Erythroblast (primary cell): ENCODE measurements at regions not wholly inside any gene's neighbourhood (a gene's known extent, or its start where the extent isn't known, plus 50 kb on each side); places are given as distances from the start of the nearest gene placed in this dataset.

Experiments
- DNase-seq, 2 experiments: peaks; one replicate each; lab custom pipeline; 2025; lab: John Stamatoyannopoulos, UW
- GATA1 ChIP-seq: IDR thresholded peaks from 2 replicates; pipeline ENCODE4 v1.6.1; 2011; ENCODE audit warnings: low read depth, mild to moderate bottlenecking, control low read depth, low read length, moderate library complexity
- POLR2A ChIP-seq: IDR thresholded peaks from 2 replicates; pipeline ENCODE4 v1.6.1; 2011; ENCODE audit warnings: mild to moderate bottlenecking, low read length

- DNase-seq = no peak
- TF ChIP-seq GATA1 (no peak), POLR2A (no peak)
These were observed 978.5 kb downstream of the TBC1D32 start for GRCh38 chr6:120355822-120356221.

GRCh38 chr6:120354452-120355098, 979.7 kb downstream of the TBC1D32 start:
- TF ChIP-seq POLR2A = no peak
- no peak for TF ChIP-seq GATA1
- DNase-seq = no peak

GRCh38 chr6:120352491-120352890, 981.8 kb downstream of the TBC1D32 start:
- no peak for TF ChIP-seq GATA1
- TF ChIP-seq POLR2A = no peak
- no peak for DNase-seq

GRCh38 chr6:120348926-120349325, 985.4 kb downstream of the TBC1D32 start:
- DNase-seq = no peak
- no peak for TF ChIP-seq GATA1
- TF ChIP-seq POLR2A = no peak

GRCh38 chr6:120328521-120328920, 979.0 kb upstream of the MAN1A1 start:
- TF ChIP-seq GATA1 (no peak), POLR2A (no peak)
- no peak for DNase-seq

GRCh38 chr6:120320481-120321162, 971.1 kb upstream of the MAN1A1 start:
- TF ChIP-seq POLR2A (no peak), GATA1 (no peak)
- DNase-seq = no peak

GRCh38 chr6:120304223-120304622, 954.7 kb upstream of the MAN1A1 start:
- no peak for DNase-seq
- TF ChIP-seq POLR2A = no peak
- TF ChIP-seq GATA1 = no peak

GRCh38 chr6:120303527-120303926, 954.0 kb upstream of the MAN1A1 start:
- DNase-seq = no peak
- no peak for TF ChIP-seq POLR2A
- no peak for TF ChIP-seq GATA1

- TF ChIP-seq POLR2A (no peak), GATA1 (no peak)
- DNase-seq = no peak
These were observed 952.5 kb upstream of the MAN1A1 start for GRCh38 chr6:120302041-120302440.

GRCh38 chr6:120290964-120291363, 941.4 kb upstream of the MAN1A1 start:
- no peak for DNase-seq
- no peak for TF ChIP-seq POLR2A

- no peak for DNase-seq
- no peak for TF ChIP-seq GATA1
- no peak for TF ChIP-seq POLR2A
These were observed 932.4 kb upstream of the MAN1A1 start for GRCh38 chr6:120282005-120282404.

- DNase-seq = no peak
- TF ChIP-seq GATA1 (no peak), POLR2A (no peak)
These were observed 930.1 kb upstream of the MAN1A1 start for GRCh38 chr6:120279466-120280167.

- DNase-seq = no peak
- TF ChIP-seq POLR2A (no peak), GATA1 (no peak)
These were observed 929.3 kb upstream of the MAN1A1 start for GRCh38 chr6:120278689-120279396.

GRCh38 chr6:120274547-120274946, 925.0 kb upstream of the MAN1A1 start:
- no peak for DNase-seq
- TF ChIP-seq GATA1 (no peak), POLR2A (no peak)
